ENCODE measurements at regions not wholly inside any gene's neighbourhood (a gene's known extent, or its start where the extent isn't known, plus 50 kb on each side); places are given as distances from the start of the nearest gene placed in this dataset.

- peaks cover 7 to 40% (median 25%) of the 10 kb centered on the region in 3 donors for H3K27me3 ChIP-seq (ENCODE audit: control insufficient read depth in 3 of 3, insufficient read depth in 3 of 3, low read length in 3 of 3)
- peaks cover 0 to 2% (median 0%) of the 10 kb centered on the region in 3 donors for H3K4me1 ChIP-seq (ENCODE audit: control insufficient read depth in 3 of 3, insufficient read depth in 3 of 3, low read length in 3 of 3)
- no peak overlapping the region for H3K27ac ChIP-seq (ENCODE audit: low read depth, low read length)
- H3K9ac ChIP-seq (ENCODE audit: low read depth in 1 of 3, low read length in 3 of 3), result no peak overlapping the region
- no peaks in the 10 kb centered on the region for H3K36me3 ChIP-seq (ENCODE audit: control insufficient read depth in 3 of 3, insufficient read depth in 3 of 3, low read length in 3 of 3)
- no peaks in the 10 kb centered on the region for H3K9me3 ChIP-seq (ENCODE audit: control insufficient read depth in 3 of 3, low read length in 3 of 3)
- no peak overlapping the region for H3K4me3 ChIP-seq (ENCODE audit: low read length in 3 of 3)
Observed at GRCh38 chr10:131424836-131425491, 113.4 kb upstream of the TCERG1L start.

- Histone ChIP-seq H3K27ac (ENCODE audit: low read depth, low read length) (no peak overlapping the region), H3K27me3 (ENCODE audit: control insufficient read depth in 3 of 3, insufficient read depth in 3 of 3, low read length in 3 of 3) (peaks cover 16 to 49% (median 33%) of the 10 kb centered on the region in 3 donors), H3K4me3 (ENCODE audit: low read length in 3 of 3) (no peak overlapping the region), H3K9ac (ENCODE audit: low read depth in 1 of 3, low read length in 3 of 3) (no peak overlapping the region), H3K4me1 (ENCODE audit: control insufficient read depth in 3 of 3, insufficient read depth in 3 of 3, low read length in 3 of 3) (peaks cover 0 to 3% (median 2%) of the 10 kb centered on the region in 3 donors), H3K36me3 (ENCODE audit: control insufficient read depth in 3 of 3, insufficient read depth in 3 of 3, low read length in 3 of 3) (no peaks in the 10 kb centered on the region), H3K9me3 (ENCODE audit: control insufficient read depth in 3 of 3, low read length in 3 of 3) (no peaks in the 10 kb centered on the region)
Observed at GRCh38 chr10:131425752-131426533, 114.4 kb upstream of the TCERG1L start.

- peaks cover 18 to 51% (median 38%) of the 10 kb centered on the region in 3 donors for H3K27me3 ChIP-seq (ENCODE audit: control insufficient read depth in 3 of 3, insufficient read depth in 3 of 3, low read length in 3 of 3)
- no peaks in the 10 kb centered on the region for H3K36me3 ChIP-seq (ENCODE audit: control insufficient read depth in 3 of 3, insufficient read depth in 3 of 3, low read length in 3 of 3)
- peaks cover 0 to 3% (median 2%) of the 10 kb centered on the region in 3 donors for H3K4me1 ChIP-seq (ENCODE audit: control insufficient read depth in 3 of 3, insufficient read depth in 3 of 3, low read length in 3 of 3)
- H3K4me3 ChIP-seq (ENCODE audit: low read length in 3 of 3), result no peak overlapping the region
- no peak overlapping the region for H3K27ac ChIP-seq (ENCODE audit: low read depth, low read length)
- no peaks in the 10 kb centered on the region for H3K9me3 ChIP-seq (ENCODE audit: control insufficient read depth in 3 of 3, low read length in 3 of 3)
- H3K9ac ChIP-seq (ENCODE audit: low read depth in 1 of 3, low read length in 3 of 3), result no peak overlapping the region
Observed at GRCh38 chr10:131426534-131426898, 115.0 kb upstream of the TCERG1L start.

- H3K9me3 ChIP-seq (ENCODE audit: control insufficient read depth in 3 of 3, low read length in 3 of 3), result no peaks in the 10 kb centered on the region
- no peak overlapping the region for H3K4me3 ChIP-seq (ENCODE audit: low read length in 3 of 3)
- H3K27me3 ChIP-seq (ENCODE audit: control insufficient read depth in 3 of 3, insufficient read depth in 3 of 3, low read length in 3 of 3), result peaks cover 25 to 52% (median 44%) of the 10 kb centered on the region in 3 donors
- H3K27ac ChIP-seq (ENCODE audit: low read depth, low read length), result no peak overlapping the region
- no peaks in the 10 kb centered on the region for H3K36me3 ChIP-seq (ENCODE audit: control insufficient read depth in 3 of 3, insufficient read depth in 3 of 3, low read length in 3 of 3)
- peaks cover 0 to 3% (median 2%) of the 10 kb centered on the region in 3 donors for H3K4me1 ChIP-seq (ENCODE audit: control insufficient read depth in 3 of 3, insufficient read depth in 3 of 3, low read length in 3 of 3)
- H3K9ac ChIP-seq (ENCODE audit: low read depth in 1 of 3, low read length in 3 of 3), result no peak overlapping the region
Observed at GRCh38 chr10:131427281-131427680, 115.8 kb upstream of the TCERG1L start.

GRCh38 chr10:131427901-131428300 is 116.4 kb upstream of the TCERG1L start:
- Histone ChIP-seq H3K27ac (ENCODE audit: low read depth, low read length) (no peak overlapping the region), H3K4me1 (ENCODE audit: control insufficient read depth in 3 of 3, insufficient read depth in 3 of 3, low read length in 3 of 3) (peaks cover 0 to 3% (median 2%) of the 10 kb centered on the region in 3 donors), H3K9me3 (ENCODE audit: control insufficient read depth in 3 of 3, low read length in 3 of 3) (no peaks in the 10 kb centered on the region), H3K4me3 (ENCODE audit: low read length in 3 of 3) (no peak overlapping the region), H3K27me3 (ENCODE audit: control insufficient read depth in 3 of 3, insufficient read depth in 3 of 3, low read length in 3 of 3) (peaks cover 28 to 51% (median 44%) of the 10 kb centered on the region in 3 donors), H3K36me3 (ENCODE audit: control insufficient read depth in 3 of 3, insufficient read depth in 3 of 3, low read length in 3 of 3) (no peaks in the 10 kb centered on the region), H3K9ac (ENCODE audit: low read depth in 1 of 3, low read length in 3 of 3) (no peak overlapping the region)

GRCh38 chr10:131429141-131429540 is 117.6 kb upstream of the TCERG1L start:
- H3K27me3 ChIP-seq (ENCODE audit: control insufficient read depth in 3 of 3, insufficient read depth in 3 of 3, low read length in 3 of 3), result peaks cover 28 to 44% (median 44%) of the 10 kb centered on the region in 3 donors
- no peak overlapping the region for H3K27ac ChIP-seq (ENCODE audit: low read depth, low read length)
- peaks cover 0 to 3% (median 2%) of the 10 kb centered on the region in 3 donors for H3K4me1 ChIP-seq (ENCODE audit: control insufficient read depth in 3 of 3, insufficient read depth in 3 of 3, low read length in 3 of 3)
- H3K9ac ChIP-seq (ENCODE audit: low read depth in 1 of 3, low read length in 3 of 3), result no peak overlapping the region
- no peak overlapping the region for H3K4me3 ChIP-seq (ENCODE audit: low read length in 3 of 3)
- H3K36me3 ChIP-seq (ENCODE audit: control insufficient read depth in 3 of 3, insufficient read depth in 3 of 3, low read length in 3 of 3), result no peaks in the 10 kb centered on the region
- H3K9me3 ChIP-seq (ENCODE audit: control insufficient read depth in 3 of 3, low read length in 3 of 3), result no peaks in the 10 kb centered on the region

GRCh38 chr10:131429942-131430341 is 118.4 kb upstream of the TCERG1L start:
- Histone ChIP-seq H3K27me3 (ENCODE audit: control insufficient read depth in 3 of 3, insufficient read depth in 3 of 3, low read length in 3 of 3) (peaks cover 28 to 44% (median 39%) of the 10 kb centered on the region in 3 donors), H3K36me3 (ENCODE audit: control insufficient read depth in 3 of 3, insufficient read depth in 3 of 3, low read length in 3 of 3) (no peaks in the 10 kb centered on the region), H3K4me1 (ENCODE audit: control insufficient read depth in 3 of 3, insufficient read depth in 3 of 3, low read length in 3 of 3) (peaks cover 0 to 3% (median 2%) of the 10 kb centered on the region in 3 donors), H3K9ac (ENCODE audit: low read depth in 1 of 3, low read length in 3 of 3) (no peak overlapping the region), H3K9me3 (ENCODE audit: control insufficient read depth in 3 of 3, low read length in 3 of 3) (no peaks in the 10 kb centered on the region), H3K4me3 (ENCODE audit: low read length in 3 of 3) (no peak overlapping the region), H3K27ac (ENCODE audit: low read depth, low read length) (no peak overlapping the region)

- Histone ChIP-seq H3K4me3 (ENCODE audit: low read length in 3 of 3) (no peak overlapping the region), H3K9me3 (ENCODE audit: control insufficient read depth in 3 of 3, low read length in 3 of 3) (no peaks in the 10 kb centered on the region), H3K4me1 (ENCODE audit: control insufficient read depth in 3 of 3, insufficient read depth in 3 of 3, low read length in 3 of 3) (peaks cover 0 to 3% (median 3%) of the 10 kb centered on the region in 3 donors), H3K27ac (ENCODE audit: low read depth, low read length) (no peak overlapping the region), H3K9ac (ENCODE audit: low read depth in 1 of 3, low read length in 3 of 3) (no peak overlapping the region), H3K36me3 (ENCODE audit: control insufficient read depth in 3 of 3, insufficient read depth in 3 of 3, low read length in 3 of 3) (no peaks in the 10 kb centered on the region), H3K27me3 (ENCODE audit: control insufficient read depth in 3 of 3, insufficient read depth in 3 of 3, low read length in 3 of 3) (peaks cover 28 to 39% (median 39%) of the 10 kb centered on the region in 3 donors)
Observed at GRCh38 chr10:131430716-131431412, 119.3 kb upstream of the TCERG1L start.

GRCh38 chr10:131431533-131431932 is 120.0 kb upstream of the TCERG1L start:
- H3K36me3 ChIP-seq (ENCODE audit: control insufficient read depth in 3 of 3, insufficient read depth in 3 of 3, low read length in 3 of 3), result no peaks in the 10 kb centered on the region
- no peak overlapping the region for H3K9ac ChIP-seq (ENCODE audit: low read depth in 1 of 3, low read length in 3 of 3)
- H3K9me3 ChIP-seq (ENCODE audit: control insufficient read depth in 3 of 3, low read length in 3 of 3), result no peaks in the 10 kb centered on the region
- H3K27me3 ChIP-seq (ENCODE audit: control insufficient read depth in 3 of 3, insufficient read depth in 3 of 3, low read length in 3 of 3), result peaks cover 28 to 37% (median 36%) of the 10 kb centered on the region in 3 donors
- no peak overlapping the region for H3K4me3 ChIP-seq (ENCODE audit: low read length in 3 of 3)
- no peak overlapping the region for H3K27ac ChIP-seq (ENCODE audit: low read depth, low read length)
- H3K4me1 ChIP-seq (ENCODE audit: control insufficient read depth in 3 of 3, insufficient read depth in 3 of 3, low read length in 3 of 3), result peaks cover 0 to 4% (median 3%) of the 10 kb centered on the region in 3 donors
